Naive thymus-derived CD8-positive, alpha-beta T cell (primary cell): ENCODE measurements at regions not wholly inside any gene's neighbourhood (a gene's known extent, or its start where the extent isn't known, plus 50 kb on each side); places are given as distances from the start of the nearest gene placed in this dataset.

Experiments used
- ATAC-seq, 2 donors: fragments of 150-1000 bp; cut with Tn5 transposase in 1 of 2; sonication (Bioruptor Pico), chemical (Tn5 transposase) in 1 of 2; 1 replicate in 1 of 2; 2 replicates in 1 of 2; pipeline ENCODE4 v1.10.0; 2021; ENCODE audit warnings: mild to moderate bottlenecking in 2 of 2, moderate library complexity in 2 of 2
- POLR2A ChIA-PET: fragments of 350-600 bp; sonication (Branson Sonifier 250); formaldehyde crosslinking; loops from one replicate; lab custom pipeline; 2021; ENCODE audit warnings: antibody characterized with exemption; lab: Charles Lee
- DNase-seq, 10 donors: peaks; one replicate each; pipeline versions ENCODE4 v3.0.0 to v3.0.0-alpha.2; 2020 to 2022
- H3K27ac Mint-ChIP-seq, 10 donors: one replicate each; pipeline ENCODE4 v1.8.0; 2020 to 2022; ENCODE audit warnings: mild to moderate bottlenecking in 10 of 10, mixed read lengths in 10 of 10, moderate library complexity in 4 of 10, inconsistent platforms in 1 of 10
- H3K27me3 Mint-ChIP-seq, 5 donors: one replicate each; pipeline ENCODE4 v1.8.0; 2021 to 2022; ENCODE audit warnings: mixed read lengths in 5 of 5
- H3K36me3 Mint-ChIP-seq, 3 donors: one replicate each; pipeline ENCODE4 v1.8.0; 2020 to 2022; ENCODE audit warnings: mixed read lengths in 3 of 3, mild to moderate bottlenecking in 2 of 3, inconsistent platforms in 1 of 3
- H3K4me1 Mint-ChIP-seq, 4 donors: one replicate each; pipeline ENCODE4 v1.8.0; 2021 to 2022; ENCODE audit warnings: mixed read lengths in 4 of 4
- H3K4me3 Mint-ChIP-seq, 10 donors: one replicate each; pipeline ENCODE4 v1.8.0; 2020 to 2022; ENCODE audit warnings: mild to moderate bottlenecking in 10 of 10, mixed read lengths in 10 of 10, moderate library complexity in 6 of 10, inconsistent platforms in 1 of 10
- H3K9me3 Mint-ChIP-seq, 9 donors: one replicate each; pipeline ENCODE4 v1.8.0; 2020 to 2022; ENCODE audit warnings: mixed read lengths in 9 of 9, mild to moderate bottlenecking in 3 of 9, inconsistent platforms in 1 of 9, moderate library complexity in 1 of 9

- Mint-ChIP-seq H3K4me1 (peaks cover 3 to 32% (median 18%) of the 10 kb centered on the region in 4 donors), H3K27me3 (no peaks in the 10 kb centered on the region), H3K36me3 (no peaks in the 10 kb centered on the region), H3K9me3 (no peaks in the 10 kb centered on the region), H3K27ac (peak overlapping the region in 5 of 10 donors; percentile 1 to 85 (median 53)), H3K4me3 (peak overlapping the region in 7 of 10 donors; percentile 7 to 79 (median 59))
- POLR2A ChIA-PET, result interaction anchor here (0.6 to 1.0 kb wide), 3 partner anchors 40 to 303 kb away, joined by 3 to 4 read pairs (median 3); no protein-coding TSS in a partner anchor
- ATAC-seq (no peak), DNase-seq (no peak)
These were observed 201.4 kb upstream of the FOXN2 start for GRCh38 chr2:48112911-48113680.

GRCh38 chr2:48113767-48114166 lies 200.7 kb upstream of the FOXN2 start:
- no peaks in the 10 kb centered on the region for H3K27me3 Mint-ChIP-seq
- no peaks in the 10 kb centered on the region for H3K9me3 Mint-ChIP-seq
- DNase-seq, result no peak
- ATAC-seq, result no peak
- POLR2A ChIA-PET, result interaction anchor here (0.6 kb wide), 1 partner anchor 10 kb away, joined by 4 read pairs; no protein-coding TSS in a partner anchor
- H3K27ac Mint-ChIP-seq, result peak overlapping the region in 7 of 10 donors; percentile 1 to 86 (median 70)
- H3K36me3 Mint-ChIP-seq, result no peaks in the 10 kb centered on the region
- peaks cover 3 to 32% (median 18%) of the 10 kb centered on the region in 4 donors for H3K4me1 Mint-ChIP-seq
- H3K4me3 Mint-ChIP-seq, result peak overlapping the region in 2 of 10 donors; percentile 46 to 78

DNA sequence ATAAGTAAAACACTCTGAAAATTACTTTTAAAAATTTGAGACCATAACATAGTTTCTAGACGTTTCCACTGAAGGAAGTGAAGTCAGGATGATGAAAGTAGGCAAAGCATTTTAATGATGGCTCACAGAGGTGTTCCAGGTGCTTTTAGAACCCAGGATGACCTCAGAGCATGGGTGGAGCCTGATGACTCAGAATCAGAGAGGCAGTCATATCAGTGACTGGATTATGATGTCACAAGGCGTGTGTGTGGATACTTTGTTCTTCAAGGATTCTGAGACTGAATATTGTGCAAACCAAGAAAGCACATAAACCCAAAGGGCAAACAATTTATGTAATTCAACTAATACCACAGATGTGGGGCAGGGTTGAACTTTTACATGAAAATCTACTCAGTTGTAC lies 200.2 kb upstream of the FOXN2 start:
- H3K27me3 Mint-ChIP-seq, result no peaks in the 10 kb centered on the region
- no peak overlapping the region for H3K4me3 Mint-ChIP-seq
- no peaks in the 10 kb centered on the region for H3K9me3 Mint-ChIP-seq
- DNase-seq, result peak in 3 of 10 donors; percentile 8 to 35 (median 14)
- H3K4me1 Mint-ChIP-seq, result peaks cover 3 to 32% (median 18%) of the 10 kb centered on the region in 4 donors
- peak in 1 of 2 donors; percentile 42 for ATAC-seq
- POLR2A ChIA-PET, result interaction anchor here (0.6 kb wide), 1 partner anchor 9 kb away, joined by 4 read pairs; no protein-coding TSS in a partner anchor
- H3K27ac Mint-ChIP-seq, result peak overlapping the region in 3 of 10 donors; percentile 53 to 86 (median 70)
- no peaks in the 10 kb centered on the region for H3K36me3 Mint-ChIP-seq

- Mint-ChIP-seq H3K27me3 (no peaks in the 10 kb centered on the region), H3K27ac (no peak overlapping the region), H3K36me3 (no peaks in the 10 kb centered on the region), H3K4me1 (peaks cover 0 to 28% (median 15%) of the 10 kb centered on the region in 4 donors), H3K9me3 (no peaks in the 10 kb centered on the region), H3K4me3 (no peak overlapping the region)
- DNase-seq (no peak), ATAC-seq (no peak)
- POLR2A ChIA-PET, result no interaction called here
These were observed 198.0 kb upstream of the FOXN2 start for GRCh38 chr2:48116497-48116896.

GRCh38 chr2:48118895-48119294 lies 195.6 kb upstream of the FOXN2 start:
- H3K4me3 Mint-ChIP-seq, result no peak overlapping the region
- no peaks in the 10 kb centered on the region for H3K36me3 Mint-ChIP-seq
- H3K4me1 Mint-ChIP-seq, result peaks cover 0 to 11% (median 2%) of the 10 kb centered on the region in 4 donors
- H3K27me3 Mint-ChIP-seq, result no peaks in the 10 kb centered on the region
- POLR2A ChIA-PET, result no interaction called here
- no peak overlapping the region for H3K27ac Mint-ChIP-seq
- DNase-seq, result no peak
- ATAC-seq, result no peak
- no peaks in the 10 kb centered on the region for H3K9me3 Mint-ChIP-seq

DNA sequence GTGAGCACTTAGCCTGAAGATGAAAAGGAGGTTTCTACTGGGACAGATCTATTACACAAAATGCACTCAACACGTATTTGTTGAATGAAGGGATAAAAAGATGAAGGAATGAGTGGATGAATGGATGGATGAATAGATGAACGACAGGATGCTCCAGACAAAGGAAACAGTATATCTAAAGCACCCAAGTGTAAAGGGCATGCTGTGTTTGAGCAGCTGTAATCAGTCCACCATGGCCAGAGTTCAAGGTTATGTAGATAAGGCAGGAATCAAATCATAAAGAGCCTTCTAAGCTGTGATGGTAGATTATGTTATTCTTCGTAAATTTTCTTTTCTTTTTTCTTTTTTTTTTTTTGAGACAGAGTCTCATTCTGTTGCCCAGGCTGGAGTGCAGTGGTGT lies 194.4 kb upstream of the FOXN2 start:
- no peaks in the 10 kb centered on the region for H3K9me3 Mint-ChIP-seq
- H3K27ac Mint-ChIP-seq, result no peak overlapping the region
- no peak for DNase-seq
- no peak overlapping the region for H3K4me3 Mint-ChIP-seq
- POLR2A ChIA-PET, result no interaction called here
- H3K36me3 Mint-ChIP-seq, result no peaks in the 10 kb centered on the region
- H3K4me1 Mint-ChIP-seq, result no peaks in the 10 kb centered on the region
- no peak for ATAC-seq
- no peaks in the 10 kb centered on the region for H3K27me3 Mint-ChIP-seq

DNA sequence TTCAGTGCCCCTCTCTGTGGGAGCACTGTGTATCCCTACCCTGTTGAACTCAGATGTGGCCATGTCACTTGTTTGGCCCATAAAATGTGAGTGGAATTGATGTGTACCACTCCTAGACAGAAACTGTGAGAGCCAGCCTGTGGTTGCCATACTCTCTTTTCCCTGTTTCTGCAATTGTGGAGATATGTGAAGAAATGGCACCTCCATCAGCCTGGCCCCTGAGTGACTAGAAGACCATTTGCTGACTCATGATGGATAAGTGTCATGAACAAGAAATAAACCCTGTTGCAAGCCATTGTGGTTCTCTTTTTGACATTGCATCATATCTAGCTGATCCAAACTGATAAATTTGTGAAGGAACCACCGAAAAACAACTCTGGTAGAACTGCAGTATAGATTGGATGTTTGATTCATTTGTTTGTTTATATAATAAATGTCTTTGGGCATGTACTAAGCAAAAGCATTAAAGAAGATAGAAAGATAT lies 193.7 kb upstream of the FOXN2 start:
- DNase-seq (no peak), ATAC-seq (no peak)
- Mint-ChIP-seq H3K4me1 (no peaks in the 10 kb centered on the region), H3K27ac (no peak overlapping the region), H3K9me3 (no peaks in the 10 kb centered on the region), H3K36me3 (no peaks in the 10 kb centered on the region), H3K4me3 (no peak overlapping the region), H3K27me3 (no peaks in the 10 kb centered on the region)
- POLR2A ChIA-PET, result no interaction called here

- Mint-ChIP-seq H3K9me3 (no peaks in the 10 kb centered on the region), H3K4me3 (no peak overlapping the region), H3K36me3 (no peaks in the 10 kb centered on the region), H3K4me1 (no peaks in the 10 kb centered on the region), H3K27ac (no peak overlapping the region), H3K27me3 (peaks cover 0 to 2% (median 0%) of the 10 kb centered on the region in 5 donors)
- DNase-seq, result no peak
- ATAC-seq, result no peak
- POLR2A ChIA-PET, result no interaction called here
These were observed 192.3 kb upstream of the FOXN2 start for GRCh38 chr2:48122166-48122565.

GRCh38 chr2:48124592-48124991 lies 189.9 kb upstream of the FOXN2 start:
- ATAC-seq (no peak), DNase-seq (no peak)
- no peaks in the 10 kb centered on the region for H3K4me1 Mint-ChIP-seq
- peaks cover 0 to 2% (median 0%) of the 10 kb centered on the region in 5 donors for H3K27me3 Mint-ChIP-seq
- POLR2A ChIA-PET, result interaction anchor here (0.7 kb wide), 1 partner anchor 163 kb away, joined by 4 read pairs; no protein-coding TSS in a partner anchor
- peaks cover 0 to 4% (median 3%) of the 10 kb centered on the region in 3 donors for H3K36me3 Mint-ChIP-seq
- H3K27ac Mint-ChIP-seq, result no peak overlapping the region
- peaks cover 0 to 4% (median 0%) of the 10 kb centered on the region in 9 donors for H3K9me3 Mint-ChIP-seq
- H3K4me3 Mint-ChIP-seq, result no peak overlapping the region

- Mint-ChIP-seq H3K4me3 (no peak overlapping the region), H3K36me3 (peaks cover 0 to 4% (median 3%) of the 10 kb centered on the region in 3 donors), H3K4me1 (no peaks in the 10 kb centered on the region), H3K9me3 (peaks cover 0 to 4% (median 0%) of the 10 kb centered on the region in 9 donors), H3K27me3 (peaks cover 0 to 2% (median 0%) of the 10 kb centered on the region in 5 donors), H3K27ac (no peak overlapping the region)
- POLR2A ChIA-PET, result no interaction called here
- no peak for ATAC-seq
- DNase-seq, result no peak
These were observed 188.3 kb upstream of the FOXN2 start for GRCh38 chr2:48126162-48126561.

DNA sequence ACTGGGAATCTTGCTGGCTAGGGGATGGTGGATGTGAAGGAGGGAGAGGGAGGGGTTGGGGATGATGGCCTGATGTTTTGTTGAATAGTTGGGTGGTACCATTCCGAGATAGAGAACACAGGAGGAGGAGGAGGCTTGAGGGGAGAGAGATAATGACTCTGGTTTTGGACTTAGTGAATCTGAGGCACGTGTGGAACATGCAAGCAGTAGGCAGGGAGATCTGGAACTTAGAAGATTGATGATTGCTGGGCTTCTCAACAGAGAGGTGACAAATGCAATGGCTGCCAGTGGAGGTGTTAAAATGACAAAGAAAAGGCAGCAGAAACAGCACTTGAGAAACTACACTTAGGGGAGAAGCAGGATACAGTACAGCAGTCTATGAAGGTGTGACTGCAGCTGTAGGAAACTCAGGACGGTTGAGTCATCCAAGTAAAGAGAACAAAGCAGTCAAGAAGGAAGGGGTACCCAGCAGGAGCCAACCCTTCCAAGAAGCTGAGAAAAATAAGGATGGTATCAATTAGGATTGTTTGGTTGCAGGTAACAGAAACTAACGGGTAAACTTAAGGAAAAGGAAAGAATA lies 186.8 kb upstream of the FOXN2 start:
- Mint-ChIP-seq H3K4me1 (no peaks in the 10 kb centered on the region), H3K36me3 (peaks cover 0 to 4% (median 3%) of the 10 kb centered on the region in 3 donors), H3K27me3 (peaks cover 0 to 2% (median 0%) of the 10 kb centered on the region in 5 donors), H3K9me3 (peaks cover 0 to 4% (median 0%) of the 10 kb centered on the region in 9 donors), H3K4me3 (no peak overlapping the region), H3K27ac (no peak overlapping the region)
- DNase-seq (no peak), ATAC-seq (no peak)
- POLR2A ChIA-PET, result no interaction called here

GRCh38 chr2:48129293-48129950 lies 185.1 kb upstream of the FOXN2 start:
- Mint-ChIP-seq H3K27ac (no peak overlapping the region), H3K9me3 (peaks cover 0 to 4% (median 0%) of the 10 kb centered on the region in 9 donors), H3K36me3 (peaks cover 0 to 4% (median 3%) of the 10 kb centered on the region in 3 donors), H3K27me3 (peaks cover 0 to 2% (median 0%) of the 10 kb centered on the region in 5 donors), H3K4me3 (no peak overlapping the region), H3K4me1 (no peaks in the 10 kb centered on the region)
- POLR2A ChIA-PET, result no interaction called here
- no peak for DNase-seq
- no peak for ATAC-seq
